Ovary (tissue), 7 donors: ENCODE measurements at regions not wholly inside any gene's neighbourhood (a gene's known extent, or its start where the extent isn't known, plus 50 kb on each side); places are given as distances from the start of the nearest gene placed in this dataset.

Experiments used
- DNase-seq, 5 donors: peaks; one replicate each; pipeline ENCODE4 v3.0.0-alpha.2; 2019 to 2020
- H3K27ac ChIP-seq, 2 donors: fragments of 200-600 bp; one replicate each; pipeline versions ENCODE4 v1.5.1 to v1.8.0; 2019 to 2022
- H3K27me3 ChIP-seq: fragments of 200-600 bp; one replicate; pipeline ENCODE4 v1.8.0; 2022
- H3K36me3 ChIP-seq: fragments of 200-600 bp; sonication (generic); one replicate; pipeline ENCODE4 v1.5.1; 2019
- H3K4me1 ChIP-seq: one replicate; pipeline ENCODE4 v1.8.1; 2013; ENCODE audit warnings: mild to moderate bottlenecking, moderate library complexity; ENCODE audit not compliant: insufficient read depth
- H3K4me3 ChIP-seq: fragments of 200-600 bp; sonication (generic); one replicate; pipeline ENCODE4 v1.5.1; 2017
- H3K9me3 ChIP-seq, 2 donors: fragments of 200-600 bp in 1 of 2; sonication (generic) in 1 of 2; one replicate each; pipeline versions ENCODE4 v1.5.1 to v1.8.1; 2013 to 2019; ENCODE audit warnings: mild to moderate bottlenecking in 1 of 2, moderate library complexity in 1 of 2
- EP300 ChIP-seq: sonication (generic); formaldehyde crosslinking; IDR thresholded peaks from one replicate; pipeline ENCODE4 v1.6.1; 2017; ENCODE audit warnings: antibody characterized with exemption
- POLR2A ChIP-seq: fragments of 450-650 bp; IDR thresholded peaks from one replicate; pipeline ENCODE4 v1.6.1; 2017; ENCODE audit warnings: antibody characterized with exemption, mild to moderate bottlenecking, moderate library complexity
- WGBS, 3 donors: extraction: QIAGEN DNeasy Blood & Tissue Kit in 1 of 3; methylation state at CpG; one replicate each; pipeline versions ENCODE4 v1.1.5 to v1.1.7; 2013 to 2017; 5-methylcytosine and 5-hydroxymethylcytosine counted together
- intact Hi-C, 4 donors: fragments of 100-400 bp; cut with DNase I; formaldehyde crosslinking; loops; one replicate each; pipeline versions ENCODE4 v1.11.0 to v1.15.1; 2022 to 2023
- TF ChIP-seq, protein P1 (sequence below), 3 donors: fragments of 450-650 bp in 2 of 3; fragments of 200-600 bp in 1 of 3; IDR thresholded peaks; one replicate each; pipeline versions ENCODE4 v1.5.1 to v1.8.0; 2016 to 2022; ENCODE audit warnings: antibody characterized with exemption in 3 of 3, mild to moderate bottlenecking in 1 of 3
- donor health status: DM: no; HTN: no; CAD: no; lungs with moderate emphysema.
- donor health status: DM: no; HTN: no; CAD: no.
- donor health status: Bipolar disorder and iron deficiency.
- donor health status: DM: no; HTN: no; CAD: no.
- donor health status: DM: yes; HTN: yes; CAD: no.

- intact Hi-C loops, result no loop called here
- DNase-seq, result no peak
- no peaks in the 10 kb centered on the region for H3K9me3 ChIP-seq
- no peak for TF ChIP-seq POLR2A
- no peak for TF ChIP-seq EP300
- no peak overlapping the region for H3K27ac ChIP-seq
- no peaks in the 10 kb centered on the region for H3K36me3 ChIP-seq
- H3K4me1 ChIP-seq, result peaks cover 5% of the 10 kb centered on the region
- 3 to 7% (median 3%) methylated on average over 48 to 49 of the region's 49 CpGs for WGBS, 3 donors
- H3K4me3 ChIP-seq, result no peak overlapping the region
- H3K27me3 ChIP-seq, result no peaks in the 10 kb centered on the region
These were observed 257.6 kb upstream of the SDK2 start for GRCh38 chr17:73901661-73902415.

DNA sequence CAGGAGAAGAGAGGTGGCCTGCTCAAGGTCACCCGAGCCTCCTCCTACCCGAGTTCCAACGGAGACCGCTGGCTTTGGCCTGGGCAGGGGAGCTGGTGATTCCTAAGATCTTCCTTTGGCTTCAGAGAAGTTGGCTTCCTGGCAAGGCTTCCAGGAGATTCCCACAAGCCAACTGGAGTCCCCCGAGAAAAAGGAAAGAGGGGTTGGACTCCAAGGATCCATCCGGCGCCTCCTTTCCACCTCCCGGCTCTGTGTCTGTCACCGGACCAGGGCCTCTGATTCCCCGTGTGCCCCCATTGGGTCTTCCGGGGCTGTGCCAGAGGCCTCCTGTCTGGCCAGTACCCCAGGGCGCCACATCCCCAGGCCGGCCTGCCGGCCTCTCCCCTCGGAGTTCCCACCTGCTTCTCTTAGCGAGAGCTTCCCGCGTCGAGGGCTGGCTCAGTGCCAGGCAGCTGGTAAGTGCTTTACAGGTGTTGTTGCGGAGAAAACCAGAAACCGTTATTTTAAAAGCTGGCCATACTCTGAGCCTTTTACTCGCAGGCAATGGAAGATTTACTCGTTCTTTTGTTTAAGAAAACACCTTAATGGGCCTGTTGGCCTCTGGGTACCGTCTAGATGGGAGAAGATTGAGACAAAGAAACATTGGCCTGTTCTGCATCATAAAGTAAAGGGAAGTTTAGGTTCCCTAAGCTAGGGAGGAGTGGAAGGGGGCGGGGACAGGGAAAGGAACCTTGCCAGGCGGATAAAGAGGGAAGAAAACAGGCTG is 258.4 kb upstream of the SDK2 start:
- WGBS, 3 donors, result 38 to 44% (median 42%) methylated on average over 26 of the region's 26 CpGs
- Histone ChIP-seq H3K27ac (no peak overlapping the region), H3K27me3 (no peaks in the 10 kb centered on the region), H3K9me3 (no peaks in the 10 kb centered on the region), H3K4me3 (no peak overlapping the region), H3K36me3 (no peaks in the 10 kb centered on the region), H3K4me1 (peaks cover 5% of the 10 kb centered on the region)
- DNase-seq, result no peak
- intact Hi-C loops, result no loop called here
- TF ChIP-seq EP300 (no peak), POLR2A (no peak)
- TF ChIP-seq, protein P1, sequence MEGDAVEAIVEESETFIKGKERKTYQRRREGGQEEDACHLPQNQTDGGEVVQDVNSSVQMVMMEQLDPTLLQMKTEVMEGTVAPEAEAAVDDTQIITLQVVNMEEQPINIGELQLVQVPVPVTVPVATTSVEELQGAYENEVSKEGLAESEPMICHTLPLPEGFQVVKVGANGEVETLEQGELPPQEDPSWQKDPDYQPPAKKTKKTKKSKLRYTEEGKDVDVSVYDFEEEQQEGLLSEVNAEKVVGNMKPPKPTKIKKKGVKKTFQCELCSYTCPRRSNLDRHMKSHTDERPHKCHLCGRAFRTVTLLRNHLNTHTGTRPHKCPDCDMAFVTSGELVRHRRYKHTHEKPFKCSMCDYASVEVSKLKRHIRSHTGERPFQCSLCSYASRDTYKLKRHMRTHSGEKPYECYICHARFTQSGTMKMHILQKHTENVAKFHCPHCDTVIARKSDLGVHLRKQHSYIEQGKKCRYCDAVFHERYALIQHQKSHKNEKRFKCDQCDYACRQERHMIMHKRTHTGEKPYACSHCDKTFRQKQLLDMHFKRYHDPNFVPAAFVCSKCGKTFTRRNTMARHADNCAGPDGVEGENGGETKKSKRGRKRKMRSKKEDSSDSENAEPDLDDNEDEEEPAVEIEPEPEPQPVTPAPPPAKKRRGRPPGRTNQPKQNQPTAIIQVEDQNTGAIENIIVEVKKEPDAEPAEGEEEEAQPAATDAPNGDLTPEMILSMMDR (IDR thresholded peaks at IDR 0.05), result no peak

GRCh38 chr17:73906896-73907870 is 262.9 kb upstream of the SDK2 start:
- no peak overlapping the region for H3K4me3 ChIP-seq
- DNase-seq, result no peak
- 34 to 48% (median 41%) methylated on average over 18 of the region's 18 CpGs for WGBS, 3 donors

DNA sequence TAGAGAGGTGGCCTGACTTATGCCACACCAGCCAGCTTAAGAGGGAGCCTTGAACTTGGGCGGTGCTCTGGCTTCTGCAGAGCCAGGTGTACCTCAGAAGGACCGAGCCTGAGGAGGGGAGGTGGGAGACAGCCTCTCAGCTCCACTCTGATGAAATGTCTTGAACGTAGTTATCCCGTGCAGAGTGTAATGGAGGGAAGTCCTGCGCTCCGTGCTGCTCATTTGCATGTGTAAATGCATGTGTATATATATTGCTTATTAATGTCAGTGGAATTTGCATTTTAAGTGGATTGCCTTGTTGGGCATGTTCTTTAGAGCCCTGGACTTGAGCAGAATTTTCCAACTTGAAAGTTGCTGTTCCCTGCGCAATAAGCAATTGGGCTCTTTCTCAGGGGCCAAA is 264.9 kb upstream of the SDK2 start:
- H3K27me3 ChIP-seq, result no peaks in the 10 kb centered on the region
- intact Hi-C loops, result no loop called here

More at GRCh38 chr17:73906896-73907870, 262.9 kb upstream of the SDK2 start:
- H3K27ac ChIP-seq, result no peak overlapping the region
- H3K36me3 ChIP-seq, result no peaks in the 10 kb centered on the region
- intact Hi-C loops, result no loop called here
- TF ChIP-seq POLR2A (no peak), EP300 (no peak)
- TF ChIP-seq, protein P1 (IDR thresholded peaks at IDR 0.05), result no peak
- no peaks in the 10 kb centered on the region for H3K27me3 ChIP-seq
- no peaks in the 10 kb centered on the region for H3K4me1 ChIP-seq
- H3K9me3 ChIP-seq, result no peaks in the 10 kb centered on the region

More for the DNA sequence above, 264.9 kb upstream of the SDK2 start:
- no peaks in the 10 kb centered on the region for H3K36me3 ChIP-seq
- DNase-seq, result no peak
- no peak overlapping the region for H3K27ac ChIP-seq
- TF ChIP-seq, protein P1 (IDR thresholded peaks at IDR 0.05), result no peak
- TF ChIP-seq POLR2A (no peak), EP300 (no peak)
- WGBS, 3 donors, result 79 to 89% (median 85%) methylated on average over 7 of the region's 7 CpGs
- no peak overlapping the region for H3K4me3 ChIP-seq
- H3K9me3 ChIP-seq, result no peaks in the 10 kb centered on the region
- H3K4me1 ChIP-seq, result no peaks in the 10 kb centered on the region
